ENCODE measurements at regions not wholly inside any gene's neighbourhood (a gene's known extent, or its start where the extent isn't known, plus 50 kb on each side); places are given as distances from the start of the nearest gene placed in this dataset.

DNA sequence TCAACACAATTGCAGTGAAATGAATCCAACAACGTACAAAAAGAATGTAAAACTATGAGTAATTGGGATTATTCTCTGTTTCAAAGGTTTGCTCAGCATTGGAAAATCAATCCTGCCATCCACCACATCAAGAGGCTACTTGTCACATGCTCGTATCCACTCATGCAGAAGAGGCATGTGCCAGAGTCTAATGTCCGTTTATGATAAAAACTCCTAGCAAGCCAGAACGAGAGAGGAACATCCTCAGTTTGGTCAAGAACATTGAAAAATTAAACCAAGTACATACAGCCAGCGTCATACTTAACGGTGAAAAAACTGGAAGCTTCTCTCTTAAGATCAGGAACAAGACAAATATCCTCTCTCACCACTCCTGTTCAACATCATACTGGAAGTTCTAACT, 563.9 kb upstream of the TMEM132C start:
- no peak overlapping the region for H3K27ac Mint-ChIP-seq
- H3K4me3 Mint-ChIP-seq = no peak overlapping the region
- no peak for DNase-seq (ENCODE audit: low spot score in 2 of 2, unreplicated experiment in 2 of 2)
- no peaks in the 10 kb centered on the region for H3K36me3 Mint-ChIP-seq
- H3K27me3 Mint-ChIP-seq (ENCODE audit: low read depth) = peaks cover 50% of the 10 kb centered on the region
- H3K4me1 Mint-ChIP-seq = no peaks in the 10 kb centered on the region
- H3K9me3 Mint-ChIP-seq = peaks cover 3% of the 10 kb centered on the region
- TF ChIP-seq, protein P1, sequence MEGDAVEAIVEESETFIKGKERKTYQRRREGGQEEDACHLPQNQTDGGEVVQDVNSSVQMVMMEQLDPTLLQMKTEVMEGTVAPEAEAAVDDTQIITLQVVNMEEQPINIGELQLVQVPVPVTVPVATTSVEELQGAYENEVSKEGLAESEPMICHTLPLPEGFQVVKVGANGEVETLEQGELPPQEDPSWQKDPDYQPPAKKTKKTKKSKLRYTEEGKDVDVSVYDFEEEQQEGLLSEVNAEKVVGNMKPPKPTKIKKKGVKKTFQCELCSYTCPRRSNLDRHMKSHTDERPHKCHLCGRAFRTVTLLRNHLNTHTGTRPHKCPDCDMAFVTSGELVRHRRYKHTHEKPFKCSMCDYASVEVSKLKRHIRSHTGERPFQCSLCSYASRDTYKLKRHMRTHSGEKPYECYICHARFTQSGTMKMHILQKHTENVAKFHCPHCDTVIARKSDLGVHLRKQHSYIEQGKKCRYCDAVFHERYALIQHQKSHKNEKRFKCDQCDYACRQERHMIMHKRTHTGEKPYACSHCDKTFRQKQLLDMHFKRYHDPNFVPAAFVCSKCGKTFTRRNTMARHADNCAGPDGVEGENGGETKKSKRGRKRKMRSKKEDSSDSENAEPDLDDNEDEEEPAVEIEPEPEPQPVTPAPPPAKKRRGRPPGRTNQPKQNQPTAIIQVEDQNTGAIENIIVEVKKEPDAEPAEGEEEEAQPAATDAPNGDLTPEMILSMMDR (IDR thresholded peaks at IDR 0.05; ENCODE audit: unreplicated experiment) = no peak

DNA sequence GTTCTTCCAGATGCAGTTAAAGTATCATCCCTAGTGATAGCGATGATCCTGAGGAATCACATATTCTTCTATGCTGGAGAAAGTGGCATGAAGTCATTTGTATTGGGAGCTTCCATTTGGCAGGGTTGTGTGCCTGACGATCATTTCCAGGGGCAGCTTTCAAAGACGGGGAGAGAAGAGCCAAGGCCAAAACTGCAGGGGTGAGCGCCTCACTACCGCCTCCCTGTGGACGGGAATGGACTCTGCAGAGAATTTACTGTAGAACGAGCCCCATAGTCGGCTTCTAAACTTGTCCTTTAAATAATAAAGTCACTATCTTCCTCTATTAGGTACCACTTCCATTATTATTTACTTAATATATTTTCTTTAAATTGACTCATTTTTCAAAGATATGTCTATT, 555.9 kb upstream of the TMEM132C start:
- DNase-seq (ENCODE audit: low spot score in 2 of 2, unreplicated experiment in 2 of 2) = no peak
- Mint-ChIP-seq H3K36me3 (no peaks in the 10 kb centered on the region), H3K27me3 (ENCODE audit: low read depth) (peaks cover 18% of the 10 kb centered on the region), H3K9me3 (peaks cover 5% of the 10 kb centered on the region), H3K4me3 (no peak overlapping the region), H3K4me1 (no peaks in the 10 kb centered on the region), H3K27ac (no peak overlapping the region)
- TF ChIP-seq, protein P1 (IDR thresholded peaks at IDR 0.05; ENCODE audit: unreplicated experiment) = no peak

DNA sequence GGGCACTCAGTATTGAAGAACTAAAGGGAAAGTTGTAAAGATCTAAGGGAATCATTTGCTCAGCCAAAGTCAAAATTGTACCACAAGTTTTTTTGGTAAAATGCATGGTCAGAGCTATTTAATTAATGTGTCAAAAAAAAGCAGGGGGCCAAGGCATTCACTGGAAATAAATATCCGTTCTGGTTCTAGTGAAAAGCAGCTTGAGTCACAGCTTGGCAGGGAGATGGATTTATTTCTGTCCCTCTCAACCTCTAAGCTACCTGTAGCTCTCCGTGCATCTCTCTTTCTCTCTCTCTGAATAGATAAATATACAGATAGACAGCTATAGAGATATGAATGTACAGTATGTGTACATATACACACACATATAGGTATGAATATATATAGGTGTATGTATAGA, 554.4 kb upstream of the TMEM132C start:
- H3K36me3 Mint-ChIP-seq = no peaks in the 10 kb centered on the region
- peaks cover 5% of the 10 kb centered on the region for H3K9me3 Mint-ChIP-seq

DNA sequence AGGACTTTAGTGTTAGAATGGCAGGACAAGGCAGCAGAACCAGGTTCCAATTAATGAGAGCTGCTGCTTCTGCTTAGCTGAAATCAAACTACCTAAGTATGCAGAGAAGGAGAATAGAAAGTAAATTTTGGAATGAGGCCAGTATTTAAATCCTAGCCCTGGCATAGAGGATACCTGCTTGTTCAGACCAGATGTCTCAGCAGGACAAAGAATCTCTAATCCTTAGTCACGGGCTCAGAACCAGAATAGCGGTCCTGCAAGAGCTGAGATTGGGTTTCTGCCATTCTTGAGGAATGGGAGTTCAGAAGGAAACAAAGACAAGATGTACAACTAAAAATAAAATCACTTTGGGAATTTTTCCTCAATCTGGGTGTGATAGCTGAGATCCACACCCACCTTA, 550.8 kb upstream of the TMEM132C start:
- Mint-ChIP-seq H3K27ac (no peak overlapping the region), H3K27me3 (ENCODE audit: low read depth) (peaks cover 19% of the 10 kb centered on the region), H3K9me3 (no peaks in the 10 kb centered on the region), H3K4me1 (no peaks in the 10 kb centered on the region), H3K4me3 (no peak overlapping the region), H3K36me3 (no peaks in the 10 kb centered on the region)
- TF ChIP-seq, protein P1 (IDR thresholded peaks at IDR 0.05; ENCODE audit: unreplicated experiment) = no peak
- no peak for DNase-seq (ENCODE audit: low spot score in 2 of 2, unreplicated experiment in 2 of 2)

More for the DNA sequence above, 554.4 kb upstream of the TMEM132C start:
- Mint-ChIP-seq H3K27me3 (ENCODE audit: low read depth) (peaks cover 20% of the 10 kb centered on the region), H3K27ac (no peak overlapping the region), H3K4me1 (no peaks in the 10 kb centered on the region), H3K4me3 (no peak overlapping the region)
- TF ChIP-seq, protein P1 (IDR thresholded peaks at IDR 0.05; ENCODE audit: unreplicated experiment) = no peak
- DNase-seq (ENCODE audit: low spot score in 2 of 2, unreplicated experiment in 2 of 2) = no peak

DNA sequence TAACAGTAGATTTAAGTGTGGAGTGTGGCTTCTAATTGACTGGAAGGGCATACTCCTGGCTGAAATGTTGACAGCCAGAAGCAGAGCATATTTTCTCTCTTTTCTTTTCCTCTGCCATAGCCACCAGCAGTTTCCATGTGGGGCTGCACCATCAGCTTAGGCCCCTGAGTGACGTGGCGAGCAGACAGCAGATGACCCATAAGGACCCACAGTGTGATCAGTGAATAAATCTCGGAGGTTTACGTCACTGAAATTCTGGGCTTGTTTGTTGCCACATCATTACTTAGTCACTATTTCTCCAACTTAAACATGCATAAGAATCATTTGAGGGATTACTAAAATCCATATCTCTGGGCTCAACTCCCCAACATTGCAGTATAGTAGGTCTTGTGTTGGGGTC, 549.7 kb upstream of the TMEM132C start:
- DNase-seq (ENCODE audit: low spot score in 2 of 2, unreplicated experiment in 2 of 2) = no peak
- Mint-ChIP-seq H3K36me3 (no peaks in the 10 kb centered on the region), H3K27me3 (ENCODE audit: low read depth) (peaks cover 23% of the 10 kb centered on the region), H3K9me3 (no peaks in the 10 kb centered on the region), H3K4me3 (no peak overlapping the region), H3K27ac (no peak overlapping the region), H3K4me1 (no peaks in the 10 kb centered on the region)
- TF ChIP-seq, protein P1 (IDR thresholded peaks at IDR 0.05; ENCODE audit: unreplicated experiment) = no peak

DNA sequence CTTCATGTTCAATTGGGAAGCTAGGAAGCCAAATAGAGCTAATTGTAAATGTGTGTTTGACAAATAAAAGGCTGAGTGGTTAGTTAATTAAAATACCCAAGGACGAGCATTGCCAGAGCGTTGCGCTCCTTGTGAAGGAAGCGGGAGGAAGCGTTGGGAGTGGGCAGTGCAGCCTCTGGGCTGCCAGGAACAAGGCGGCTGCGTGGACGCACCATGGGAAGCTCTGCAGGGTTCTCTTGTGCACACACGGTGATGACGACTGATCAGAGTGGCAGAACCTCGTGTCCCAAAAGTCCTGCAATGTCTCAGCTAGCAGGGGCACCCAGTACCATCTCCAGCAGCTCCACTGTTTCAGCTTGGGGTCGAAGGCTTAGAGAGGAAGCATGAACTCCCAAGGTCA, 546.6 kb upstream of the TMEM132C start:
- Mint-ChIP-seq H3K4me3 (no peak overlapping the region), H3K27ac (no peak overlapping the region), H3K9me3 (no peaks in the 10 kb centered on the region), H3K36me3 (no peaks in the 10 kb centered on the region), H3K27me3 (ENCODE audit: low read depth) (peaks cover 20% of the 10 kb centered on the region), H3K4me1 (peaks cover 8% of the 10 kb centered on the region)
- DNase-seq (ENCODE audit: low spot score in 2 of 2, unreplicated experiment in 2 of 2) = no peak
- TF ChIP-seq, protein P1 (IDR thresholded peaks at IDR 0.05; ENCODE audit: unreplicated experiment) = no peak

Data from mesothelial cell of epicardium (in vitro differentiated cells).